Smooth muscle cell (in vitro differentiated cells): ENCODE measurements at regions not wholly inside any gene's neighbourhood (a gene's known extent, or its start where the extent isn't known, plus 50 kb on each side); places are given as distances from the start of the nearest gene placed in this dataset.

ENCODE experiments used
- DNase-seq: peaks from one replicate; lab custom pipeline; 2025; ENCODE audit not compliant: unreplicated experiment; lab: John Stamatoyannopoulos, UW
- H2AFZ ChIP-seq: fragments of 200-600 bp; sonication (generic); 2 replicates; pipeline ENCODE4 v1.6.0; 2016; ENCODE audit warnings: antibody characterized with exemption, low read depth, mild to moderate bottlenecking
- H3F3A ChIP-seq: fragments of 200-600 bp; sonication (generic); 2 replicates; pipeline ENCODE4 v1.6.0; 2017; ENCODE audit warnings: antibody characterized with exemption, low read depth
- H3K27ac ChIP-seq: fragments of 200-600 bp; sonication (generic); 2 replicates; pipeline ENCODE4 v1.5.1; 2016; ENCODE audit warnings: low read depth, mild to moderate bottlenecking
- H3K27me3 ChIP-seq: fragments of 200-600 bp; sonication (generic); 2 replicates; pipeline ENCODE4 v1.6.1; 2016; ENCODE audit warnings: low read depth, mild to moderate bottlenecking
- H3K36me3 ChIP-seq: fragments of 200-600 bp; sonication (generic); 2 replicates; pipeline ENCODE4 v1.5.1; 2016; ENCODE audit warnings: low read depth
- H3K4me1 ChIP-seq: fragments of 200-600 bp; sonication (generic); 2 replicates; pipeline ENCODE4 v1.5.1; 2016; ENCODE audit warnings: low read depth
- H3K4me2 ChIP-seq: fragments of 200-600 bp; sonication (generic); 2 replicates; pipeline ENCODE4 v1.6.0; 2016; ENCODE audit warnings: mild to moderate bottlenecking
- H3K4me3 ChIP-seq: fragments of 200-600 bp; sonication (generic); 2 replicates; pipeline ENCODE4 v1.5.1; 2016; ENCODE audit warnings: mild to moderate bottlenecking
- H3K79me2 ChIP-seq: fragments of 200-600 bp; sonication (generic); 2 replicates; pipeline ENCODE4 v1.6.0; 2016; ENCODE audit warnings: low read depth, mild to moderate bottlenecking
- H3K9ac ChIP-seq: fragments of 200-600 bp; sonication (generic); 2 replicates; pipeline ENCODE4 v1.6.0; 2016; ENCODE audit warnings: low read depth
- H3K9me3 ChIP-seq: fragments of 200-600 bp; sonication (generic); replicated peaks from 2 replicates; pipeline ENCODE4 v1.5.1; 2016; ENCODE audit warnings: low read depth
- H4K20me1 ChIP-seq: fragments of 200-600 bp; sonication (generic); 2 replicates; pipeline ENCODE4 v1.6.0; 2016; ENCODE audit warnings: low read depth
- CTCF ChIP-seq: fragments of 200-600 bp; sonication (generic); IDR thresholded peaks from 2 replicates; pipeline ENCODE4 v1.5.1; 2017; ENCODE audit warnings: borderline replicate concordance, mild to moderate bottlenecking, antibody characterized with exemption; ENCODE audit not compliant: insufficient read depth, poor library complexity, severe bottlenecking
- WGBS: methylation state at CpG from one replicate; pipeline ENCODE4 v1.1.7; 2016; ENCODE audit warnings: low lambda C conversion rate; 5-methylcytosine and 5-hydroxymethylcytosine counted together

- no peaks in the 10 kb centered on the region for H3F3A ChIP-seq
Observed at GRCh38 chr16:6232056-6232455, 1100.6 kb upstream of the RBFOX1 start.

DNA sequence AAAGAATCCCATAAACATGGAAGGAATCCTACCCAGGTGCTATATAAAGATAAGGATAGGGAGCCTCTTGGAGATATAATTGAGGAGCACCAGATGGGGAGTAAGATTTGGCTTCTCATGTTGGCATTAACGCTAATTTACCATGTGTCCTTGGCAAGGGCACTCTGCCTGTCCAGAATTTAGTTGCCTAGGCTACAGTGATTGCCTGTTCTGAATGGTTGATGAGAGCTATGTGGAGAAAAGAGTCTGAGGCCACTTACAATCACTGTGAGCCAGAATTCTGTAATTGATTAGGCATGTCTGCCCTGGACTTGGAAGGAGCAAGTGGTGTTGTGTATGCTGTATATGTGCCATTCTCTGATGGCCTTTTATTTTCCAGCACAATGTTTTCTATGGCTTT lies 1101.2 kb upstream of the RBFOX1 start:
- Histone ChIP-seq H3K9ac (no peak overlapping the region), H2AFZ (no peak overlapping the region), H3K4me2 (no peak overlapping the region), H3K36me3 (no peaks in the 10 kb centered on the region), H3K27me3 (no peaks in the 10 kb centered on the region), H3K9me3 (no peaks in the 10 kb centered on the region), H3K79me2 (no peaks in the 10 kb centered on the region), H4K20me1 (no peaks in the 10 kb centered on the region), H3K4me1 (no peaks in the 10 kb centered on the region), H3F3A (no peaks in the 10 kb centered on the region), H3K4me3 (no peak overlapping the region), H3K27ac (no peak overlapping the region)
- no peak for DNase-seq
- whole genome bisulfite sequencing: 91% methylated on average over 1 of the region's 1 CpG
- TF ChIP-seq CTCF: no peak

More at GRCh38 chr16:6232056-6232455, 1100.6 kb upstream of the RBFOX1 start:
- Histone ChIP-seq H3K4me1 (no peaks in the 10 kb centered on the region), H3K27ac (no peak overlapping the region), H3K4me3 (no peak overlapping the region), H3K79me2 (no peaks in the 10 kb centered on the region), H2AFZ (no peak overlapping the region), H3K4me2 (no peak overlapping the region), H3K36me3 (no peaks in the 10 kb centered on the region), H3K9ac (no peak overlapping the region), H4K20me1 (no peaks in the 10 kb centered on the region), H3K27me3 (no peaks in the 10 kb centered on the region), H3K9me3 (no peaks in the 10 kb centered on the region)
- TF ChIP-seq CTCF: no peak
- WGBS: 66% methylated on average over 4 of the region's 4 CpGs
- DNase-seq: no peak

DNA sequence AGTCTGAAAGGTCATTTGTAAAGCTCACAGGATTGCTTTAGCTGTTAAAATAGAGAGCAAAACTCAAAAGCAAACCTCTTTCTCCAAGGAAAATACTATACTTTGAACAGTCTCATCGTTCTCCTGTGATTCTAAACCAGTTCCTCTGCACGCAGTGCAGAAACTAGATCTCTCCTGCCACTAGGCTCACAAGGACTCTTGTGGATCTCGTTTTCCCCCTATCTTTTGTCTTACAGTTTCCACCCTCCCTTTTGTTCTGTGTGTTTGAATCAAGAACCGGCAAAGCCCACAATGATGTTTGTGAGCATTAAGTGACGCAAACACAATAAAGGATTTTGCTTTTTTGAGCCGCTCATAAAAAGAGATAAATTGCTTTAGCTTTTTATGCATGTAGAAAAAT lies 1103.5 kb upstream of the RBFOX1 start:
- Histone ChIP-seq H2AFZ (no peak overlapping the region), H3K4me2 (no peak overlapping the region), H3K4me1 (no peaks in the 10 kb centered on the region), H3F3A (no peaks in the 10 kb centered on the region), H3K27me3 (no peaks in the 10 kb centered on the region), H3K9ac (no peak overlapping the region), H3K4me3 (no peak overlapping the region), H3K27ac (no peak overlapping the region), H3K79me2 (no peaks in the 10 kb centered on the region), H3K9me3 (no peaks in the 10 kb centered on the region), H3K36me3 (no peaks in the 10 kb centered on the region), H4K20me1 (no peaks in the 10 kb centered on the region)
- DNase-seq: no peak
- TF ChIP-seq CTCF: no peak
- WGBS: 79% methylated on average over 6 of the region's 6 CpGs

DNA sequence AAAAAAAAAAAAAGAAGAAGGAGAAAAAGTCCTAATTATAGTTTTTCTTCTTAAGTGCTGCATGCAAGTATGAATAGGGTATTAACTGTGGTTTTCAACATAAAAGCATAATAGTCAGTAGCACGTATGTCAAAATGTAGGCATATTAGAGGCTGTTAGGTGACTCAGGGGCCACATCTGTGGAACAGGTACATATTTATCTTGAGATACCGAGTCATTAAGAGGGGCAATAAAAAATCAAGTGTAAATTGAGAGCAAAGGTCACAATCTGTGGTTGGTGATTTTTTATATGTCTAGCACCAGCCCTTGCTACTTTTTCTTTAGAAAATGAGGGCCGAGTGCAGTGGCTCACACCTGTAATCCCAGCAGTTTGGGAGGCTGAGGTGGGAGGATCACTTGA lies 1113.8 kb upstream of the RBFOX1 start:
- 60% methylated on average over 3 of the region's 3 CpGs for WGBS
- H3K36me3 ChIP-seq: no peaks in the 10 kb centered on the region
- no peaks in the 10 kb centered on the region for H4K20me1 ChIP-seq
- H3K9me3 ChIP-seq: no peaks in the 10 kb centered on the region
- no peak overlapping the region for H3K4me3 ChIP-seq
- no peaks in the 10 kb centered on the region for H3K4me1 ChIP-seq
- no peaks in the 10 kb centered on the region for H3K79me2 ChIP-seq
- no peaks in the 10 kb centered on the region for H3F3A ChIP-seq
- no peak overlapping the region for H3K9ac ChIP-seq
- DNase-seq: no peak
- peaks cover 4% of the 10 kb centered on the region for H3K27me3 ChIP-seq
- H2AFZ ChIP-seq: no peak overlapping the region
- H3K27ac ChIP-seq: no peak overlapping the region
- TF ChIP-seq CTCF: no peak
- no peak overlapping the region for H3K4me2 ChIP-seq
